Astrocyte (in vitro differentiated cells and primary cell): ENCODE measurements at regions not wholly inside any gene's neighbourhood (a gene's known extent, or its start where the extent isn't known, plus 50 kb on each side); places are given as distances from the start of the nearest gene placed in this dataset.

Source experiments
- EZH2 ChIP-seq: IDR thresholded peaks from 2 replicates; pipeline ENCODE4 v1.6.1; 2012; ENCODE audit warnings: mild to moderate bottlenecking, low read length, inconsistent platforms; ENCODE audit not compliant: insufficient read depth
- TF ChIP-seq, protein P1 (sequence below): IDR thresholded peaks from 2 replicates; pipeline ENCODE4 v1.5.1; 2011; ENCODE audit warnings: low read depth, mild to moderate bottlenecking, inconsistent platforms, low read length, moderate library complexity; ENCODE audit not compliant: insufficient read depth

DNA sequence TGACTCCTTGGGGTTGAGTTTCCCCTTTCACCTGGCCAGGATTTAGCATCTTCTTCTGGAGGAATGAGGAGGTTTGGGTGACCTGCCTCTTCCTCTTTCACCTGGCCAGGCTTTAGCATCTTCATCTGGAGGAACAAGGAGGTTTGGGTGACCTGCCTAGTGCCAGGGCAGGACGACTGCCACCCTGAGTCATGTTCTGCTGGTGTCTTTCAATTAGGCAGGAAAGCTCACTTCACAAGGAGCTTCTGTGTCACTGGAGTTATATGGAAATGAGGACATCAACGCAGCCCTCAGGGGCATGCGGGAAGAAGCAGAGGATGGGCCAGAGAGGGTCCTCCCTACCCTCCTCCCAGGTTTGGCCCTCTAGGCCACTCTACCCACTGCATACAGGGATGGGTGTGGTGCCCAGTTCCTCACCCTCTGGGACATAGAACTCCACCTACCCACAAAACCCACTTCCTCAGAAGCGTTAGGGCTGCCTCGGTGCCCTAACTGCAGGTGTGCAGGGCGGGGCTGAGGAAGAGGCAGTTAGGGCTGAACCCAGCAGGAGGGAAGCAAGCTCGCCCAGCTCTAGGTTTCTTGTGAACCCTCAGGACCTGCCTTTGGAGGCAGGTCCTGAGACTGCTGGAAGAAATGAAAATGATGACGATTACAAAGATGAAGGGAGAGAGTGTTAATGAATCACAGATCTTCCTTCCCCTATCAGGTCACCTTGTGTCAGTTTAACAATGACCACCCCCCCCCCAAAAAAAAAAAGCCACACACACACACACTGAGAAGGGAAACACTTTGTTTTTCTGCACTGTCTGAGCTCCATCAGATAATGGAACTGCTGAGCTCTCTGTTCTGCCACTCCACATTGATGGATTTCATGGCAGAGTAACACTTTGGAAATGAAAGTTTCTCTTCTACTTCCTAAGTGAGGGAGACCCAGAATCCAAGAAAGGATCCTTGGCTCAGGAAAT lies 71.0 kb downstream of the ARL4C start:
- TF ChIP-seq, protein P1, sequence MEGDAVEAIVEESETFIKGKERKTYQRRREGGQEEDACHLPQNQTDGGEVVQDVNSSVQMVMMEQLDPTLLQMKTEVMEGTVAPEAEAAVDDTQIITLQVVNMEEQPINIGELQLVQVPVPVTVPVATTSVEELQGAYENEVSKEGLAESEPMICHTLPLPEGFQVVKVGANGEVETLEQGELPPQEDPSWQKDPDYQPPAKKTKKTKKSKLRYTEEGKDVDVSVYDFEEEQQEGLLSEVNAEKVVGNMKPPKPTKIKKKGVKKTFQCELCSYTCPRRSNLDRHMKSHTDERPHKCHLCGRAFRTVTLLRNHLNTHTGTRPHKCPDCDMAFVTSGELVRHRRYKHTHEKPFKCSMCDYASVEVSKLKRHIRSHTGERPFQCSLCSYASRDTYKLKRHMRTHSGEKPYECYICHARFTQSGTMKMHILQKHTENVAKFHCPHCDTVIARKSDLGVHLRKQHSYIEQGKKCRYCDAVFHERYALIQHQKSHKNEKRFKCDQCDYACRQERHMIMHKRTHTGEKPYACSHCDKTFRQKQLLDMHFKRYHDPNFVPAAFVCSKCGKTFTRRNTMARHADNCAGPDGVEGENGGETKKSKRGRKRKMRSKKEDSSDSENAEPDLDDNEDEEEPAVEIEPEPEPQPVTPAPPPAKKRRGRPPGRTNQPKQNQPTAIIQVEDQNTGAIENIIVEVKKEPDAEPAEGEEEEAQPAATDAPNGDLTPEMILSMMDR = no peak
- TF ChIP-seq EZH2 = no peak
